ENCODE measurements at regions not wholly inside any gene's neighbourhood (a gene's known extent, or its start where the extent isn't known, plus 50 kb on each side); places are given as distances from the start of the nearest gene placed in this dataset.
A peak's percentile ranks its signal among the peaks of the same experiment; 100 is the strongest.

- TF ChIP-seq RELB (IDR thresholded peaks at IDR 0.05; ENCODE audit: low read depth) = peak; percentile 35; the same call in 1 of the 2 replicates
Observed at GRCh38 chr16:64426131-64426666, 695.7 kb downstream of the CDH11 start (continued).

GRCh38 chr16:64425381-64425780 is 696.5 kb downstream of the CDH11 start:
- H3K4me3 ChIP-seq = no peak overlapping the region
- no peak overlapping the region for H3K27ac ChIP-seq (ENCODE audit: control insufficient read depth, insufficient read depth)
- no peak for ATAC-seq
- no peaks in the 10 kb centered on the region for H3K36me3 ChIP-seq (ENCODE audit: control insufficient read depth in 2 of 2, insufficient read depth in 2 of 2, low read length in 1 of 2)
- ChIA-PET SMC1A (ENCODE audit: uncharacterized antibody, unreplicated experiment) (no interaction called here), CTCF (no interaction called here), POLR2A (no interaction called here), RAD21 (ENCODE audit: unreplicated experiment) (no interaction called here)
- H4K20me1 ChIP-seq (ENCODE audit: control insufficient read depth, insufficient read depth) = no peaks in the 10 kb centered on the region
- H3K9ac ChIP-seq (ENCODE audit: control insufficient read depth, insufficient read depth, low read length) = no peak overlapping the region
- H3K9me3 ChIP-seq (replicated peaks; ENCODE audit: control insufficient read depth, insufficient read depth, low read length) = no peaks in the 10 kb centered on the region
- H2AFZ ChIP-seq (ENCODE audit: control insufficient read depth, low read depth, low read length) = no peak overlapping the region
- H3K27me3 ChIP-seq (replicated peaks in 1 of 2; ENCODE audit: control insufficient read depth in 2 of 2, insufficient read depth in 2 of 2, low read length in 1 of 2) = no peaks in the 10 kb centered on the region
- in situ Hi-C loops (cut with MboI) (no loop called here), intact Hi-C loops (cut with micrococcal nuclease; ENCODE audit: unreplicated experiment) (no loop called here)
- no peak for DNase-seq (ENCODE audit: low read depth, low spot score)
- BruUV-seq (replicated peaks) = no TSS peak
- H3K79me2 ChIP-seq (ENCODE audit: control insufficient read depth, insufficient read depth, low read length) = no peaks in the 10 kb centered on the region
- no peak for FAIRE-seq
- TF ChIP-seq PAX8 (IDR thresholded peaks at IDR 0.05) (no peak), BHLHE40 (IDR thresholded peaks at IDR 0.05; ENCODE audit: borderline replicate concordance in 1 of 2, low read depth in 2 of 2, low read length in 1 of 2) (no peak), LARP7 (IDR thresholded peaks at IDR 0.05) (no peak), WRNIP1 (IDR thresholded peaks at IDR 0.05; ENCODE audit: borderline replicate concordance, low read depth, low read length) (no peak), BCL3 (IDR thresholded peaks at IDR 0.05; ENCODE audit: borderline replicate concordance, insufficient read depth, low read depth, low read length, poor library complexity, severe bottlenecking) (no peak), E2F4 (IDR thresholded peaks at IDR 0.05; ENCODE audit: low read depth, low read length) (no peak), ZBTB4 (CRISPR knock-in tag; IDR thresholded peaks at IDR 0.05) (no peak), YY1 (IDR thresholded peaks at IDR 0.05; ENCODE audit: low read depth, low read length) (no peak), IKZF2 (IDR thresholded peaks at IDR 0.05) (no peak), NBN (IDR thresholded peaks at IDR 0.05) (no peak), CHD4 (IDR thresholded peaks at IDR 0.05) (no peak), CBX3 (IDR thresholded peaks at IDR 0.05; ENCODE audit: borderline replicate concordance, low read depth) (no peak), NR2C1 (IDR thresholded peaks at IDR 0.05) (no peak), SIN3A (IDR thresholded peaks at IDR 0.05; ENCODE audit: low read depth, low read length) (no peak)
- no peaks in the 10 kb centered on the region for H3K4me1 ChIP-seq (ENCODE audit: control insufficient read depth, insufficient read depth, low read length)
- no peak overlapping the region for H3K4me2 ChIP-seq (ENCODE audit: control insufficient read depth, insufficient read depth)
